GM23338 (cell line): ENCODE measurements at regions not wholly inside any gene's neighbourhood (a gene's known extent, or its start where the extent isn't known, plus 50 kb on each side); places are given as distances from the start of the nearest gene placed in this dataset.
"Not testable (repeated sequence)": the region's sequence is repeated elsewhere in the genome, so short reads cannot be mapped to it uniquely, and the experiment has no call there.

Source experiments
- EZH2 ChIP-seq: fragments of 200-600 bp; sonication (generic); IDR thresholded peaks from one replicate; pipeline ENCODE4 v1.8.0; 2017; ENCODE audit warnings: antibody characterized with exemption, mild to moderate bottlenecking, low read depth; ENCODE audit not compliant: unreplicated experiment
- POLR2AphosphoS5 ChIP-seq: IDR thresholded peaks from 2 replicates; pipeline ENCODE4 v1.6.1; 2016; ENCODE audit warnings: antibody characterized with exemption, low read depth
- TF ChIP-seq, protein P1 (sequence below), 2 experiments: fragments of 200-600 bp in 1 of 2; sonication (generic) in 1 of 2; conservative IDR thresholded peaks; 2 replicates each; pipeline versions ENCODE4 v1.5.1 to v1.6.1; 2016 to 2017; ENCODE audit warnings: antibody characterized with exemption in 2 of 2, low read depth in 2 of 2, mild to moderate bottlenecking in 2 of 2, moderate library complexity in 1 of 2
- TF ChIP-seq, protein P2 (sequence below): IDR thresholded peaks from one replicate; pipeline ENCODE4 v1.6.1; 2018; ENCODE audit warnings: antibody characterized with exemption; ENCODE audit not compliant: unreplicated experiment

DNA sequence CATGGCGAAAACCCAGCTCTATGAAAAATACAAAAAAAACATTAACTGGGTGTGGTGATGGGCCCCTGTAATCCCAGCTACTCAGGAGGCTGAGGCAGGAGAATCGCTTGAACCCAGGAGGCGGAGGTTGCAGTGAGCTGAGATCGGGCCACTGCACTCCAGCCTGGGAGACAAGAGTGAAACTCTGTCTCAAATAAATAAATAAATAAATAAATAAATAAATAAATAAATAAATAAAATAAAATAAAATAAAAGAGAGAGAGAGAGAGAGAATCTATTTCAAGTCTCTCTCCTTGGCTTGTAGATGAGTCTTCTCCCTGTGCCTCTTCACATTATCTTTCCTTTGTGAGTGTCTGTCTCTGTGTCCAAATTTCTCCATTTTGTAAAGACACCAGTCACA, 442.6 kb upstream of the PROX1 start:
- not testable (repeated sequence) for TF ChIP-seq EZH2, POLR2AphosphoS5
- TF ChIP-seq, protein P1, sequence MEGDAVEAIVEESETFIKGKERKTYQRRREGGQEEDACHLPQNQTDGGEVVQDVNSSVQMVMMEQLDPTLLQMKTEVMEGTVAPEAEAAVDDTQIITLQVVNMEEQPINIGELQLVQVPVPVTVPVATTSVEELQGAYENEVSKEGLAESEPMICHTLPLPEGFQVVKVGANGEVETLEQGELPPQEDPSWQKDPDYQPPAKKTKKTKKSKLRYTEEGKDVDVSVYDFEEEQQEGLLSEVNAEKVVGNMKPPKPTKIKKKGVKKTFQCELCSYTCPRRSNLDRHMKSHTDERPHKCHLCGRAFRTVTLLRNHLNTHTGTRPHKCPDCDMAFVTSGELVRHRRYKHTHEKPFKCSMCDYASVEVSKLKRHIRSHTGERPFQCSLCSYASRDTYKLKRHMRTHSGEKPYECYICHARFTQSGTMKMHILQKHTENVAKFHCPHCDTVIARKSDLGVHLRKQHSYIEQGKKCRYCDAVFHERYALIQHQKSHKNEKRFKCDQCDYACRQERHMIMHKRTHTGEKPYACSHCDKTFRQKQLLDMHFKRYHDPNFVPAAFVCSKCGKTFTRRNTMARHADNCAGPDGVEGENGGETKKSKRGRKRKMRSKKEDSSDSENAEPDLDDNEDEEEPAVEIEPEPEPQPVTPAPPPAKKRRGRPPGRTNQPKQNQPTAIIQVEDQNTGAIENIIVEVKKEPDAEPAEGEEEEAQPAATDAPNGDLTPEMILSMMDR (conservative IDR thresholded peaks at IDR 0.05; ENCODE audit: low read depth in 2 of 2) = not testable (repeated sequence)
- TF ChIP-seq, protein P2, sequence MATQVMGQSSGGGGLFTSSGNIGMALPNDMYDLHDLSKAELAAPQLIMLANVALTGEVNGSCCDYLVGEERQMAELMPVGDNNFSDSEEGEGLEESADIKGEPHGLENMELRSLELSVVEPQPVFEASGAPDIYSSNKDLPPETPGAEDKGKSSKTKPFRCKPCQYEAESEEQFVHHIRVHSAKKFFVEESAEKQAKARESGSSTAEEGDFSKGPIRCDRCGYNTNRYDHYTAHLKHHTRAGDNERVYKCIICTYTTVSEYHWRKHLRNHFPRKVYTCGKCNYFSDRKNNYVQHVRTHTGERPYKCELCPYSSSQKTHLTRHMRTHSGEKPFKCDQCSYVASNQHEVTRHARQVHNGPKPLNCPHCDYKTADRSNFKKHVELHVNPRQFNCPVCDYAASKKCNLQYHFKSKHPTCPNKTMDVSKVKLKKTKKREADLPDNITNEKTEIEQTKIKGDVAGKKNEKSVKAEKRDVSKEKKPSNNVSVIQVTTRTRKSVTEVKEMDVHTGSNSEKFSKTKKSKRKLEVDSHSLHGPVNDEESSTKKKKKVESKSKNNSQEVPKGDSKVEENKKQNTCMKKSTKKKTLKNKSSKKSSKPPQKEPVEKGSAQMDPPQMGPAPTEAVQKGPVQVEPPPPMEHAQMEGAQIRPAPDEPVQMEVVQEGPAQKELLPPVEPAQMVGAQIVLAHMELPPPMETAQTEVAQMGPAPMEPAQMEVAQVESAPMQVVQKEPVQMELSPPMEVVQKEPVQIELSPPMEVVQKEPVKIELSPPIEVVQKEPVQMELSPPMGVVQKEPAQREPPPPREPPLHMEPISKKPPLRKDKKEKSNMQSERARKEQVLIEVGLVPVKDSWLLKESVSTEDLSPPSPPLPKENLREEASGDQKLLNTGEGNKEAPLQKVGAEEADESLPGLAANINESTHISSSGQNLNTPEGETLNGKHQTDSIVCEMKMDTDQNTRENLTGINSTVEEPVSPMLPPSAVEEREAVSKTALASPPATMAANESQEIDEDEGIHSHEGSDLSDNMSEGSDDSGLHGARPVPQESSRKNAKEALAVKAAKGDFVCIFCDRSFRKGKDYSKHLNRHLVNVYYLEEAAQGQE = not testable (repeated sequence)
